SK-N-SH (cell line): ENCODE measurements at regions not wholly inside any gene's neighbourhood (a gene's known extent, or its start where the extent isn't known, plus 50 kb on each side); places are given as distances from the start of the nearest gene placed in this dataset.

ENCODE experiments used
- CTCF ChIA-PET: fragments of 300-600, 350-600 bp; formaldehyde crosslinking; extraction: SDS; loops from one replicate; lab custom pipeline; 2021; lab: Yijun Ruan, JAX
- POLR2A ChIA-PET: fragments of 350-600 bp; sonication (Branson Sonifier 250); formaldehyde crosslinking; extraction: SDS; loops from one replicate; lab custom pipeline; 2020; ENCODE audit warnings: antibody characterized with exemption, inconsistent platforms; lab: Yijun Ruan, JAX
- DNase-seq: peaks from one replicate; pipeline ENCODE4 v3.0.0; 2012
- H2AFZ ChIP-seq: fragments of 200-600 bp; sonication (generic); 2 replicates; pipeline ENCODE4 v1.8.1; 2016; ENCODE audit warnings: antibody characterized with exemption, mild to moderate bottlenecking, low read depth
- H3F3A ChIP-seq: fragments of 200-600 bp; sonication (generic); replicated peaks from 2 replicates; pipeline ENCODE3; 2016; ENCODE audit warnings: antibody characterized with exemption, mild to moderate bottlenecking; ENCODE audit not compliant: insufficient read depth
- H3K27ac ChIP-seq, 2 experiments: fragments of 200-500 bp in 1 of 2; fragments of 200-600 bp in 1 of 2; sonication (Bioruptor generic) in 1 of 2; sonication (generic), shearing (Covaris generic) in 1 of 2; 2 replicates each; pipeline versions ENCODE4 v1.5.1 to v1.6.1; 2014 to 2016; ENCODE audit warnings: low read depth in 2 of 2, inconsistent platforms in 1 of 2, low read length in 1 of 2, mild to moderate bottlenecking in 1 of 2, mixed read lengths in 1 of 2
- H3K27me3 ChIP-seq: fragments of 200-600 bp; sonication (generic), shearing (Covaris generic); 2 replicates; pipeline ENCODE4 v1.6.1; 2016; ENCODE audit warnings: mixed run types; ENCODE audit not compliant: insufficient read depth
- H3K36me3 ChIP-seq, 2 experiments: fragments of 200-500 bp in 1 of 2; fragments of 200-600 bp in 1 of 2; sonication (Bioruptor generic) in 1 of 2; sonication (generic) in 1 of 2; replicated peaks in 1 of 2; 2 replicates each; pipeline versions ENCODE3 to v1.5.1; 2014 to 2016; ENCODE audit warnings: low read length in 1 of 2, mild to moderate bottlenecking in 1 of 2; ENCODE audit not compliant: insufficient read depth in 2 of 2, control insufficient read depth in 1 of 2
- H3K4me1 ChIP-seq, 2 experiments: fragments of 200-500 bp in 1 of 2; fragments of 200-600 bp in 1 of 2; sonication (Bioruptor generic) in 1 of 2; sonication (generic), shearing (Covaris generic) in 1 of 2; 2 replicates each; pipeline versions ENCODE4 v1.5.1 to v1.6.1; 2014 to 2016; ENCODE audit warnings: low read depth in 1 of 2, low read length in 1 of 2, mixed run types in 1 of 2; ENCODE audit not compliant: insufficient read depth in 2 of 2, control insufficient read depth in 1 of 2
- H3K4me2 ChIP-seq: fragments of 200-600 bp; sonication (generic), shearing (Covaris generic); 2 replicates; pipeline ENCODE4 v1.6.1; 2017; ENCODE audit warnings: mixed run types
- H3K4me3 ChIP-seq, 2 experiments: fragments of 200-500 bp in 1 of 2; fragments of 200-600 bp in 1 of 2; sonication (Bioruptor generic) in 1 of 2; sonication (generic), shearing (Covaris generic) in 1 of 2; 2 replicates each; pipeline versions ENCODE4 v1.5.1 to v1.8.1; 2014 to 2016; ENCODE audit warnings: low read depth in 2 of 2, inconsistent platforms in 1 of 2, low read length in 1 of 2, mild to moderate bottlenecking in 1 of 2, mixed read lengths in 1 of 2, moderate library complexity in 1 of 2
- H3K79me2 ChIP-seq: fragments of 200-600 bp; sonication (generic); 2 replicates; pipeline ENCODE4 v1.8.1; 2017; ENCODE audit warnings: mild to moderate bottlenecking; ENCODE audit not compliant: insufficient read depth
- H3K9ac ChIP-seq: fragments of 200-600 bp; sonication (generic); 2 replicates; pipeline ENCODE4 v1.6.1; 2017; ENCODE audit warnings: mixed run types
- H3K9me2 ChIP-seq: fragments of 200-600 bp; sonication (generic); 2 replicates; pipeline ENCODE4 v1.6.1; 2017; ENCODE audit warnings: mixed run types
- H3K9me3 ChIP-seq: fragments of 200-600 bp; sonication (generic); 2 replicates; pipeline ENCODE4 v1.6.1; 2017; ENCODE audit warnings: mixed run types, mild to moderate bottlenecking, moderate library complexity
- H4K20me1 ChIP-seq: fragments of 200-600 bp; sonication (generic); 2 replicates; pipeline ENCODE4 v1.6.1; 2017; ENCODE audit warnings: mild to moderate bottlenecking, mixed run types; ENCODE audit not compliant: insufficient read depth
- CHD2 ChIP-seq: fragments of 150-350 bp; IDR thresholded peaks from 2 replicates; pipeline ENCODE4 v1.6.1; 2018; ENCODE audit warnings: low read length; ENCODE audit not compliant: partially characterized antibody
- CTCF ChIP-seq: fragments of 200-600 bp; sonication (generic); IDR thresholded peaks from 2 replicates; pipeline ENCODE4 v1.6.1; 2017; ENCODE audit warnings: antibody characterized with exemption, mild to moderate bottlenecking, moderate library complexity
- FOXM1 ChIP-seq: IDR thresholded peaks from 2 replicates; pipeline ENCODE4 v1.4.0; 2012; ENCODE audit warnings: low read depth, mild to moderate bottlenecking
- GABPA ChIP-seq: IDR thresholded peaks from 2 replicates; pipeline ENCODE4 v1.4.0; 2012; ENCODE audit warnings: low read depth, mild to moderate bottlenecking
- GATA2 ChIP-seq: sonication (generic); formaldehyde crosslinking; IDR thresholded peaks from 2 replicates; pipeline ENCODE4 v1.5.0; 2020; ENCODE audit warnings: mild to moderate bottlenecking, missing genetic modification reagents
- NRF1 ChIP-seq: IDR thresholded peaks from 2 replicates; pipeline ENCODE4 v1.6.1; 2012; ENCODE audit warnings: low read depth, mild to moderate bottlenecking, low read length
- POLR2AphosphoS5 ChIP-seq: IDR thresholded peaks from 2 replicates; pipeline ENCODE4 v1.6.1; 2012; ENCODE audit warnings: low read depth, low read length
- REST ChIP-seq: IDR thresholded peaks from 2 replicates; pipeline ENCODE4 v1.6.1; 2012; ENCODE audit warnings: mild to moderate bottlenecking, low read depth, low read length, moderate library complexity
- RFX5 ChIP-seq: IDR thresholded peaks from 2 replicates; pipeline ENCODE4 v1.6.1; 2012; ENCODE audit warnings: mild to moderate bottlenecking, improper control_type of control experiment, low read length
- RXRA ChIP-seq: IDR thresholded peaks from 2 replicates; pipeline ENCODE4 v1.4.0; 2012; ENCODE audit warnings: low read depth, mild to moderate bottlenecking, borderline replicate concordance
- TAF1 ChIP-seq: IDR thresholded peaks from 2 replicates; pipeline ENCODE4 v1.6.1; 2012; ENCODE audit warnings: low read depth, mild to moderate bottlenecking, low read length, moderate library complexity, borderline replicate concordance
- TCF12 ChIP-seq: IDR thresholded peaks from 2 replicates; pipeline ENCODE4 v1.4.0; 2012
- WGBS: methylation state at CpG from one replicate; pipeline ENCODE4 v1.1.6; 2017; ENCODE audit warnings: low lambda C conversion rate; 5-methylcytosine and 5-hydroxymethylcytosine counted together
- TF ChIP-seq, protein P1 (sequence below): IDR thresholded peaks from 2 replicates; pipeline ENCODE4; 2012

DNA sequence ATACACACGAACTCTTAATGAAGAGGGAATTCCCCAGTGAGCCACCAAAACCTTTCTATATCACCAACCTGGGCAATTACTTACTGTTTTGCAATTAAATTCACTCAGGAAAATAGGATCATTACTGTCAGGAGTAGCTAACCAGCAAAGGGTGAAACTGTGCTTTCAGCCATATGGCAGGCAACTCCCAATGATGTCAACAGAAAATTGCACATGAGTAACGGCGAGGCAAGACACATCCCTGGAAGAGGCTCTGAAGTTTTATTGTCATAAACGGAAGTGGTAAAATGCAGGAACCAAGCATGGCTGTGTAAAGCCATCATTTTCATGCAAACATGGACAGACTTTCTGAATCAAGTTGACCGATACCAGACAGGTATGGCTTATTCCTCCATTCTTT is 548.9 kb upstream of the AUTS2 start:
- no peaks in the 10 kb centered on the region for H3K27me3 ChIP-seq
- 42% methylated on average over 5 of the region's 5 CpGs for WGBS
- H3K9me2 ChIP-seq = no peaks in the 10 kb centered on the region

DNA sequence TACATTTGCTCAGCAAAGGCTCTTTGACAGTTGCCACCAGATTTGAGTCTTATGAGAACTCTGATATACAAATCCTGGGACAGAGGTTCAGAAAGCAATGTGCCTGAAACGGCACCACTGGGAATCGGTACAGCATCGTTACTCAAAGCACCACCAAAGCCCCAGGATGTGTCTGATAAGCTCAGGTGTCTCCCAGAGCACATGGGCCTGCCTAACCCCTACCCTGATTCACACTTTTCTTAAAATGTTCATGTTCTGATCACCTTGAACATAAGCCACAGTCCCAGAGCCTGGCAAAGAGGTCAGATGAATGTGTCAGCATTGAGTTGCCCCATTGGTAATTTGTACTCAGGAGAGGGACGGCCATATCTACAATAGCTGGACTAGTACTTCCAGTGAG is 545.8 kb upstream of the AUTS2 start:
- H3K9me3 ChIP-seq = no peaks in the 10 kb centered on the region
- H3K36me3 ChIP-seq = no peaks in the 10 kb centered on the region
- no peak overlapping the region for H3K9ac ChIP-seq
- H4K20me1 ChIP-seq = no peaks in the 10 kb centered on the region
- TF ChIP-seq RXRA (no peak), REST (no peak), TCF12 (no peak), GABPA (no peak), RFX5 (no peak), NRF1 (no peak), CTCF (no peak), TAF1 (no peak), GATA2 (CRISPR knock-in tag) (no peak), POLR2AphosphoS5 (no peak), CHD2 (no peak)
- TF ChIP-seq, protein P1, sequence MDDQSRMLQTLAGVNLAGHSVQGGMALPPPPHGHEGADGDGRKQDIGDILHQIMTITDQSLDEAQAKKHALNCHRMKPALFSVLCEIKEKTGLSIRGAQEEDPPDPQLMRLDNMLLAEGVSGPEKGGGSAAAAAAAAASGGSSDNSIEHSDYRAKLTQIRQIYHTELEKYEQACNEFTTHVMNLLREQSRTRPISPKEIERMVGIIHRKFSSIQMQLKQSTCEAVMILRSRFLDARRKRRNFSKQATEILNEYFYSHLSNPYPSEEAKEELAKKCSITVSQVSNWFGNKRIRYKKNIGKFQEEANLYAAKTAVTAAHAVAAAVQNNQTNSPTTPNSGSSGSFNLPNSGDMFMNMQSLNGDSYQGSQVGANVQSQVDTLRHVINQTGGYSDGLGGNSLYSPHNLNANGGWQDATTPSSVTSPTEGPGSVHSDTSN = no peak
- H3K79me2 ChIP-seq = no peaks in the 10 kb centered on the region
- no peaks in the 10 kb centered on the region for H3K27me3 ChIP-seq
- H3K4me1 ChIP-seq = no peaks in the 10 kb centered on the region; a peak in 1 of 4 replicates
- ChIA-PET CTCF (no interaction called here), POLR2A (no interaction called here)
- no peak overlapping the region for H3K4me2 ChIP-seq
- WGBS = 61% methylated on average over 4 of the region's 4 CpGs
- no peak overlapping the region for H2AFZ ChIP-seq
- H3K4me3 ChIP-seq = no peak overlapping the region
- H3K9me2 ChIP-seq = no peaks in the 10 kb centered on the region
- H3F3A ChIP-seq = no peaks in the 10 kb centered on the region
- DNase-seq = no peak
- no peak overlapping the region for H3K27ac ChIP-seq

More for the DNA sequence above, 548.9 kb upstream of the AUTS2 start:
- ChIA-PET POLR2A (no interaction called here), CTCF (interaction anchor here (1.4 kb wide), 2 partner anchors 16 to 18 kb away, joined by 3 to 6 read pairs; no protein-coding TSS in a partner anchor)
- no peak for DNase-seq
- peaks cover 4% of the 10 kb centered on the region; the same call in 1 of the 2 replicates for H3K9me3 ChIP-seq
- H3F3A ChIP-seq = no peaks in the 10 kb centered on the region
- H3K36me3 ChIP-seq = no peaks in the 10 kb centered on the region
- no peak overlapping the region for H2AFZ ChIP-seq
- H3K27ac ChIP-seq = no peak overlapping the region
- no peaks in the 10 kb centered on the region for H4K20me1 ChIP-seq
- H3K9ac ChIP-seq = no peak overlapping the region
- H3K79me2 ChIP-seq = no peaks in the 10 kb centered on the region
- no peak for TF ChIP-seq FOXM1
- H3K4me3 ChIP-seq = no peak overlapping the region
- no peak overlapping the region for H3K4me2 ChIP-seq
- H3K4me1 ChIP-seq = no peaks in the 10 kb centered on the region; a peak in 1 of 4 replicates
